ENCODE measurements at regions not wholly inside any gene's neighbourhood (a gene's known extent, or its start where the extent isn't known, plus 50 kb on each side); places are given as distances from the start of the nearest gene placed in this dataset.

DNA sequence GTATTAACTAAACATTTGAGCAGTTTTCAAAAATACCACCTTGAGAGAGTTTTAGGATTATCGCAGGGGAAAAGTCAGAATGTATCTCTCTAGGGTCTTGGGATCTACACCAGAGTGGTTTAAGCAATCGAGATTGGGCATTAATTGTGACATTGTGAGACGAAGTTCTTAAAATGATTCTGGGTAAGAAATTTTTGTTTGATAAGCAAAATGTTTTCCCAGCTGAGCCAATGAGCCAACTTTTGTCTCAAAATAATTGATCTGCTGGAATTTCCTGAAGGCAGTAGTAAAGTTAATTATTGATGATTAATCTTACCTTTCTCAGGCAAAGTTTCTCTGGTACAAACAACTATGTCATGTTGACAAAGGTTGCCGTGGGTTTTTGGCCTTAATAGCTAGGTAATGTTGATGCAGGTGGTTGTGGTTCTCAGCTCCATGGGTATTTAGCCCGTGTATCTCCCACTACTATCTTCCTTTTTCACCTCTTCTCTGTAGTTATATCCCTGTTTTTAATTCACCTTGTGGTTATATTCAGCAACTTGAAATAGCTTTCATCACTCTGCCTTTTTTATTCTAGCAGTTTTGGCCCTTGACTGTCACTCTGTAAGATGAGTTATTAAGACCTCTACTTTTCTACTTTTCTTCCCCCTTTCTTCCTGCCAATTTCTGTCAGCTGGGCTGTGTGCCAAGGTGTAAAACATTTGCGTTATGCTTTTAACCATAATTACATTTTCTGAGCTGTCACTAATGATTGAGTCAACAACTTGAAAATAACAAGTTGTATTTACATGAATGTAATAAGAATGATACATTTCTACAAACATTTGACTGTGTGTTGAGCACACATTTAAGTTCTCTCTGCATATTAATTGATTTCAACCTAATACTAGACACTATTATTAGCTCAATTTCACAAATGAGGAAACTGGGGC is 368.3 kb upstream of the BTBD3 start:
- Mint-ChIP-seq H3K27me3 (no peaks in the 10 kb centered on the region), H3K27ac (no peak overlapping the region), H3K36me3 (ENCODE audit: low read depth) (no peaks in the 10 kb centered on the region), H3K9me3 (no peaks in the 10 kb centered on the region), H3K4me1 (ENCODE audit: low read depth) (no peaks in the 10 kb centered on the region), H3K4me3 (no peak overlapping the region)
- DNase-seq = no peak

DNA sequence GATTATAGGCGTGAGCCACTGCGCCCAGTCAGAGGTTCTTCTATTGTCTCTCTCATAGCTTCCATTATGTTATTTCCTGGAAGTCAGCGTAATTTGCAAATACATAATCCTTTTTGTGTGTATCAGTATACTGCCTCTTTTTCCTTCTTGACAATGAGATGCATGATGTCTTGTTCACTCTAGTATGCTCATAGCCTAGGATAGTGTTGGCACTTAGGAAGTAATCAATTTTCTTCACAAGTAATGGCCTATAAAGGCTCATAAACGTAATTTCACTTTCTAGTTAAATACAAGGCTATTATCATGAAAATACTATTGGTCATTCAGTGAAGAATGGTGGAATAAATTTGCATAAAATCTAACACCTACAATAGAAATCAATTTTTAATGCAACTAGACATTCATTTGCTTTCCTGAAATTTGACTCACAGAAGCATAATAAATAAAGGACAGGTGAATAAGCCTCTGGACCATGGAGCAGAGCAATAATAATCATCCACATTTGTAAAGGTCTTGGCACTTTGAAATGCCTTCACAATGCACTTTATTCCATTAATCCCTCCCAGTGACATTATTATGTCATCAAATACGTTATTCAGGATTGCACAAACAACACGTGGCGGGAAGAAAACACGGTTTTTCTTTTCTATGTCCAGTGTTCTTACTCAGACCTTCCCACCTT is 366.9 kb upstream of the BTBD3 start:
- Mint-ChIP-seq H3K36me3 (ENCODE audit: low read depth) (no peaks in the 10 kb centered on the region), H3K27ac (no peak overlapping the region), H3K27me3 (no peaks in the 10 kb centered on the region)

DNA sequence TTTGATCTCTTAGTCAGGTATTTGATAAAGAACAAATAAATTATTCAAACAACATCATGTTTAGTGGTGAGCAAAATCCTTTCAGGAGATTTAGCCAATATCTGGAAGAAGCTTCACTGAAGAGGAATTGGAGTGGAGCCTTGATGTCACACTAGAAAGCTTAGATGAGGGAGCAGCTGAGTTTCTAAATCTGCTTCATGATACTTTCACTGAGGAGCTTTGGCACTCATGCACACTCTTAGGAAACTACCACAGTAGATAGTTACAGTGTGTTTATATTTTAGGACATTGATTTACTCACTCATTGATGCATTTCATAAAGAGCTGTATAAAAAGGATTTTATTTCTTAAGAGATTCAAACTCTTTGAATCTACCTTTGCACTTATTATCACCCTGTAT is 366.2 kb upstream of the BTBD3 start:
- H3K27me3 Mint-ChIP-seq = no peaks in the 10 kb centered on the region
- H3K4me1 Mint-ChIP-seq (ENCODE audit: low read depth) = no peaks in the 10 kb centered on the region
- no peak overlapping the region for H3K27ac Mint-ChIP-seq
- no peaks in the 10 kb centered on the region for H3K9me3 Mint-ChIP-seq
- no peaks in the 10 kb centered on the region for H3K36me3 Mint-ChIP-seq (ENCODE audit: low read depth)
- DNase-seq = no peak
- H3K4me3 Mint-ChIP-seq = no peak overlapping the region

More for the DNA sequence above, 366.9 kb upstream of the BTBD3 start:
- H3K4me3 Mint-ChIP-seq = no peak overlapping the region
- no peaks in the 10 kb centered on the region for H3K4me1 Mint-ChIP-seq (ENCODE audit: low read depth)
- H3K9me3 Mint-ChIP-seq = no peaks in the 10 kb centered on the region
- DNase-seq = no peak

DNA sequence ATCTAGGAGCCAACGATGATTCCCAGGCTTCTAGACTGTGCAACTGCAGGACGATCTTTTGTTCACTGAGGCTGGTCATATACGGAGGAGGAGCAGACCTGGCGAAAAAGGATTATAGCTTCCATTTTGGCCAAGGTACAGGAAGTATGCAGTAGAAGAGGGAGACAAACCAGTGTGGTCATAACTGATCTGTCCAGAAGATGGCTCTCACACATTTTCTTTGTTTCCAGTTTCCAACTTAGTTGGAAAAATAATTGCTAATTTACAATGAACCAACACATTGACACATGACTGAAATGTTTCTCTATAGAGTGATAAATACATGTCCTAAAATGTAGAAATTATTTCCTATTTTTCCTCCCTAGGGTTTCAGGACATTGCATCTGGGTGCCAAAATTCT is 364.1 kb upstream of the BTBD3 start:
- no peaks in the 10 kb centered on the region for H3K4me1 Mint-ChIP-seq (ENCODE audit: low read depth)
- H3K27me3 Mint-ChIP-seq = no peaks in the 10 kb centered on the region
- no peak for DNase-seq
- no peak overlapping the region for H3K4me3 Mint-ChIP-seq
- no peaks in the 10 kb centered on the region for H3K9me3 Mint-ChIP-seq
- H3K27ac Mint-ChIP-seq = no peak overlapping the region
- H3K36me3 Mint-ChIP-seq (ENCODE audit: low read depth) = no peaks in the 10 kb centered on the region

DNA sequence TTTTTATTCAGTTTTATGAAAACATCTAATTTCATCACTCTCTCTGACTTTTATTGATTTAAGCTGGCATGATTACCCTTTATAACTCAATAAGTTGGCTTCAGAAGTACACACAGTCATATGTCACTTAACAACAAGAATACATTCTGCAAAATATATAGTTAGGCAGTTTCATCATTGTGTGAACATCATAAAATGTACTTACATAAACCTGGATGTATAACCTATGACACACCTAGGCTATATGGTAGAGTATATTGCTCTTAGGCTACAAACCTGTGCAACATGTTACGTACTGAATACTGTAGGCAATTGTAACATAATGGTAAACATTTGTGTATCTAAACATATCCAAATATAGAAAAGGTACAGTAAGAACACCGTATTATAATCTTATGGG is 362.2 kb upstream of the BTBD3 start:
- no peaks in the 10 kb centered on the region for H3K27me3 Mint-ChIP-seq
- no peaks in the 10 kb centered on the region for H3K4me1 Mint-ChIP-seq (ENCODE audit: low read depth)
- no peak overlapping the region for H3K4me3 Mint-ChIP-seq
- no peak overlapping the region for H3K27ac Mint-ChIP-seq
- H3K9me3 Mint-ChIP-seq = peaks cover 3% of the 10 kb centered on the region
- no peaks in the 10 kb centered on the region for H3K36me3 Mint-ChIP-seq (ENCODE audit: low read depth)
- no peak for DNase-seq

DNA sequence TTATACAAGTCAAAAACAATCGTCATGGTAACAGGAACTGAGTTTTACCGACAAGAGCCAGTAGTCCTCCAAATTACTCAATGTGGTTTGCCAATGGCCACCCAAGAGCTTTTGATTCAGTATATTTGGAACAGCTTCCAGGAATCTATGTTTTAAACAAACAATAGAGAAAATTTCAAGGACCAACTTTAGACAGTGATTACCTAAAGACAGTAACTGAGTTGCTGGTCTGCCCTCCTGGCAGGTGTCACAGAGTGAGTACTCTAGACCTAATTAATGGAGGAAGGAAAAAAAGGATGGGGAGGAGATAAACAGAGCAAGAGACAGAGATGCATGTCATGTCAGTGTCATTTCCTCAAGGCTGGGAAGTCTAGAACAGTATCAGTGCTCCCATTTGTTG is 361.3 kb upstream of the BTBD3 start:
- Mint-ChIP-seq H3K4me1 (ENCODE audit: low read depth) (no peaks in the 10 kb centered on the region), H3K27ac (no peak overlapping the region), H3K36me3 (ENCODE audit: low read depth) (no peaks in the 10 kb centered on the region), H3K4me3 (no peak overlapping the region), H3K27me3 (no peaks in the 10 kb centered on the region), H3K9me3 (peaks cover 3% of the 10 kb centered on the region)
- DNase-seq = no peak

DNA sequence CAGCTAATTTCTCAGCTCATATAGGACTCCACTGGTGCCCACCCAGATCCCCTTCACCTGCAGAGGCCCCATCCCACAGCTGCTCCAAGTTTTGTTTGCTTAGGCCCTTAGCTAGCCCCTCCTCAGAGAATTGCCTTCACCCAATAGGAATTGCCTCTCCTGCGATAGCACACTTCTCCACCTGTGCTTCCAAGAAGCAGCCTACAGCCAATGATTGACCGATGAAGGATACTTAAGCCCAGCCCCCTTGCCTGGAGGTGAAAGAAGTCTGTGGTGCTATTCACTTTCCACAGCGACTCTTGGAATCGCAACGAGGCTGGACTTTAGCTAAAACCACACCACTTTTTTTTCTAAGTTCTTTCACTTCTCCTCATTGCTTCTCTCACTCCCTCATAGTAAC is 353.2 kb upstream of the BTBD3 start:
- Mint-ChIP-seq H3K4me3 (no peak overlapping the region), H3K27me3 (no peaks in the 10 kb centered on the region), H3K9me3 (peaks cover 10% of the 10 kb centered on the region), H3K4me1 (ENCODE audit: low read depth) (no peaks in the 10 kb centered on the region), H3K27ac (no peak overlapping the region), H3K36me3 (ENCODE audit: low read depth) (no peaks in the 10 kb centered on the region)
- DNase-seq = no peak

DNA sequence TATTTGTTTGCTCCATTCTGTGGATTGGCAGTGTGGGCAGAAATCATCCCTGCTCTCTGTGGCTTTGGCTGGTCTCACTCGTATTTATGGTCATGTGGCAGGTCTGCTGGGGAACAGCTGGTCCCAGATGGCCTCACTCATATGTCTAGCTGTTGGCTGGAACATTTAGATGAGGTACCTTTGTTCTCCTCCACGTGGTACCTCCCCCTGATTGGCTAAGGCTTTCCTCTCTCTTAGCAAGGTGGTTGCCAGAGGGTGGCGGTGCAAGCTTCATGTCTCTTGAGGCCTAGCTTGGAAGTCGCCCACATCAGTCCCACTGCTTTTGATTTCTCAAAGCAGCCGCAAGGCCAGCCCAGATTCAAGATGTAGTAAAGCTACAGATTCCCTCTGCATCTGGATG is 348.5 kb upstream of the BTBD3 start:
- Mint-ChIP-seq H3K27ac (no peak overlapping the region), H3K36me3 (ENCODE audit: low read depth) (no peaks in the 10 kb centered on the region), H3K4me1 (ENCODE audit: low read depth) (no peaks in the 10 kb centered on the region), H3K27me3 (no peaks in the 10 kb centered on the region), H3K9me3 (peaks cover 4% of the 10 kb centered on the region), H3K4me3 (no peak overlapping the region)
- no peak for DNase-seq

DNA sequence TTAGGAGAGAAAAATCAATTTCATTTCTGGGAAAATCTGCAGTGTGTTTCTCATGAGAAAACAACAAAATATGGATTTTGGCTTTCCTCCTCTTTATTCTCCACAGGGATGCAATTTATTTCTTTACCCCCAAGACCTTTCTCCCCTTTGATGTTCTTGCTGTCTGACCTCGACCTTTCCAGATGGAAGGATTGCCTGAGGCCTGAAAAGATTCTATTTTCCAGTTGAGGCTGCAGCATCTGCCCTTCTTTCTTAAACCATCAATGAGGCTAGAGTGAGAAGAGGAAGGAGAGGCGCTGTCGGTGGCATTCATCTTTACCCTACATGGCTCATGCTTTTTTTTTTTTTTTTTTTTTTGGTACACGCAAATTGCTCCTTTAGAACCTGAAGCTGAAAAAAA is 344.2 kb upstream of the BTBD3 start:
- Mint-ChIP-seq H3K27me3 (no peaks in the 10 kb centered on the region), H3K4me3 (no peak overlapping the region), H3K36me3 (ENCODE audit: low read depth) (no peaks in the 10 kb centered on the region), H3K4me1 (ENCODE audit: low read depth) (no peaks in the 10 kb centered on the region), H3K27ac (no peak overlapping the region), H3K9me3 (peaks cover 11% of the 10 kb centered on the region)
- no peak for DNase-seq

DNA sequence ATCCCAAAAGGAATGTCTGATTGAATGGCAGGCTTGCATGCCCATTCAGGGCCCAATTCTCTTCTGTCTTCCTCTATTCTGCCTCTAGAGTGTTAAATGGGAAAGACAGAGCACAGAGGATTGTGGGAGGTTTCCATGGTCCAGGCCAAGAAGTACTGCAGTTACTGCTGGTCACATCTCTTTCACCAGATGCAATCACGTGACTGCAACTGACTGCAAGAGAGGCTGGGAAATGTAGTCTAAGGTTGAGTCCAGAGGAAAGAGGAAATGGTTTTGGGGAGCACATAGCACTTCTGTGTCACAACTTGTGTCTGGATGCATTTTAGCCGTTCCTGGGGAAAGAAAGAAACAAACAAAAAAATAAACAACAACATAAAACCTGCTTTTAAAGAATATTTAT is 336.4 kb upstream of the BTBD3 start:
- no peak for DNase-seq
- H3K4me3 Mint-ChIP-seq = no peak overlapping the region
- H3K27me3 Mint-ChIP-seq = no peaks in the 10 kb centered on the region
- no peaks in the 10 kb centered on the region for H3K4me1 Mint-ChIP-seq (ENCODE audit: low read depth)
- no peak overlapping the region for H3K27ac Mint-ChIP-seq
- no peaks in the 10 kb centered on the region for H3K36me3 Mint-ChIP-seq (ENCODE audit: low read depth)
- H3K9me3 Mint-ChIP-seq = peaks cover 2% of the 10 kb centered on the region

DNA sequence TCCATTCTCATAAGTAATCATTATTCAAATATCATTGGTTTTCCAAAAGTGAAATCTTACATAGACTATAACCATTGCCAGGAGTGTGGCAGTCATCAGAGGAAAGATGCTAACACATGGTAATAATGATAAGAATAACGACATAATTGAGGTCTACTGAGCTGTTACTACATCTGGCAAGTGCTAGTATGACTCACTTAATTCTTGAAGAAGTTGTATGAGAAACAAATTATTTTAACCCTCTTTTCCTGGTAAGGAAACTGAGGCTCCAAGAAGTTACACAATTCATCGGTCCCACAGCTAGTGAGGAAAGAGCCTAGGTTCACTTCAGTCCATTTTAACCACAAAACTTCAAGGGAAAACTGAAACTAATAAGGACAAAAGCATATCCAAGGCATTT is 335.6 kb upstream of the BTBD3 start:
- H3K4me1 Mint-ChIP-seq (ENCODE audit: low read depth) = no peaks in the 10 kb centered on the region
- H3K4me3 Mint-ChIP-seq = no peak overlapping the region
- no peaks in the 10 kb centered on the region for H3K36me3 Mint-ChIP-seq (ENCODE audit: low read depth)
- no peak for DNase-seq
- H3K27me3 Mint-ChIP-seq = no peaks in the 10 kb centered on the region
- peaks cover 5% of the 10 kb centered on the region for H3K9me3 Mint-ChIP-seq
- no peak overlapping the region for H3K27ac Mint-ChIP-seq

DNA sequence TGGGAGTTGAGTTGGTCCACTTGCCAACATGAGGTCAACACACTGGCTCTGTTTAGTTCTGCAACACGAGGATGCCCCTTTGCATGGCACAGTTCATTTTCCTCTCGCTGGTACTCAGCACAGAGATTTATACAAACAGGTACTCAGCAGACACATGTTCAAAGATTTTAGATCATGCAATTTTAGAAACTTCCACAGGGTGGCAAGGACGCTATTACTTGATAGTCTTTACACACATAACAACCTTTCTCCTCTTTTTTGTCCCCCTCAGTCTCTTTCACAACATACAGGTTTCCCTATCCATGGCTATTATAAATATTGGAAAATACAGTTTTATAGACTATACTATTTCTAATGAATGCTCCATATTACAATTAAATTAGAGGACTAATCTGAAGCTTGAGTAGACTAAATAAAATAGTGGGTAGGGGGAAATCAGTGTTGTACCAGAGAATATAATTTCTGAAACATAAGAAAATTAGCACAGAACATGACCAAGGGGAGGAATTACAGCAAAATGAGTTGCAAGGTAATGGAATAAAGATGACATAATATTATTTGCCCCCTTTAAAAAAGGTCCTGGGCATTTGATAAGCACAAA is 331.8 kb upstream of the BTBD3 start:
- DNase-seq = no peak
- Mint-ChIP-seq H3K4me1 (ENCODE audit: low read depth) (no peaks in the 10 kb centered on the region), H3K36me3 (ENCODE audit: low read depth) (no peaks in the 10 kb centered on the region), H3K27me3 (no peaks in the 10 kb centered on the region), H3K4me3 (no peak overlapping the region), H3K9me3 (peaks cover 5% of the 10 kb centered on the region), H3K27ac (no peak overlapping the region)

DNA sequence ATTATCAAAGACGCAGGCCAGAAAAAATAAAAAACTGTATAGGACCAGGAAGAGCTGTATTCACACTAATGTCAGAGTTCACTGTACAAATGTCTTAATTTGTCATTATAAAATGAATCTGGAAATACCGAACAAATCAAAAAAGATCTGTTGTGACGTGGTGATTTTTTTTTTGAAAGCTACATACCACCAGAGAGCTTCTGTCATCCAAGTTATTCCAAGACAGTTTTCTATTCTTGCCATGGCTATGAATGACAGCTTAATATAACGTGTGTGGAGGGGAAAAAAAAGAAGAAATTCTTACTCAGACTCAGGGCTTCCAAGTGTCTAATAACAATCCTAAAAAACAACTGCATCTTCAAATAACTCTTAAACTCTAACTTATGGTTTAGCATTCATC is 328.8 kb upstream of the BTBD3 start:
- H3K9me3 Mint-ChIP-seq = peaks cover 10% of the 10 kb centered on the region
- no peak overlapping the region for H3K27ac Mint-ChIP-seq
- no peak for DNase-seq
- H3K4me1 Mint-ChIP-seq (ENCODE audit: low read depth) = no peaks in the 10 kb centered on the region
- no peaks in the 10 kb centered on the region for H3K36me3 Mint-ChIP-seq (ENCODE audit: low read depth)
- no peak overlapping the region for H3K4me3 Mint-ChIP-seq
- H3K27me3 Mint-ChIP-seq = no peaks in the 10 kb centered on the region

DNA sequence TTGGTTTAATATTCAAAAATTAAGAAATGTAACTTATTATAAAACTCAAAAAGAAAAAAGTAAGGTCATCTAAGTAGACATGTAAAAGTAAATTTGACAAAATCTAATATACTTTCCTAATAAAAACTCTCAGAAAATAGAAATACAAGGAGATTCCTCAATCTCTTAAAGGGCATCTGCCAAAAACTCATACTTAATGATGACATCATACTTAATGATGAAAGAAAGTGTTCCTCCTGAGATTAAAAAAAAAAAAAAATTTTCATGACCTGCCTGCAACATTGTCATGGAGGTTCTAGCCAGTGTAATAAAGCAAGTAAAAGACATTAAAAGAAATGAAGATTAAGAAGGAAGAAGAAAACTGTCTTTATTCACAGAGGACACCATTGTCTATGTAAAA is 325.7 kb upstream of the BTBD3 start:
- Mint-ChIP-seq H3K9me3 (peaks cover 10% of the 10 kb centered on the region), H3K4me1 (ENCODE audit: low read depth) (no peaks in the 10 kb centered on the region), H3K27me3 (no peaks in the 10 kb centered on the region), H3K4me3 (no peak overlapping the region), H3K36me3 (ENCODE audit: low read depth) (no peaks in the 10 kb centered on the region), H3K27ac (no peak overlapping the region)
- DNase-seq = no peak

DNA sequence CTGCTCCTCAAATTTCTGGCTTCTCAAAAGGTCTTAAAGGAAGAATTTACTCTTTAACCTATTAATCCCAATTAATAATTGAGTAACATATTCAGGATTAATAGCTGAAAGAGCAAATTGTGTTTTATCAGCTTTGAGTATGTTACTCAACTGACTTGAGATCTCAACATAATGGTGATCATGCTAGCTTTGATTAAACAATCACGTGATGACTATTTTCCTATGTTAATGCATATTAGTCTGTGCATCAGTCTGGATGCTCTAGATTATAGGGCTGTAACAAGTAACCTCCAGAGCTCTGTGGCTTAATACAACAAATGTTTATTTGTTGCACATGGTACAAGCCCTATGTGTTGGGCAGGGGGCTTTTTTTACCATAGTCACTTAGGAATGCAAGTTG is 313.4 kb upstream of the BTBD3 start:
- H3K27me3 Mint-ChIP-seq = no peaks in the 10 kb centered on the region
- no peak overlapping the region for H3K4me3 Mint-ChIP-seq
- H3K9me3 Mint-ChIP-seq = peaks cover 11% of the 10 kb centered on the region
- H3K27ac Mint-ChIP-seq = no peak overlapping the region
- no peaks in the 10 kb centered on the region for H3K36me3 Mint-ChIP-seq (ENCODE audit: low read depth)
- H3K4me1 Mint-ChIP-seq (ENCODE audit: low read depth) = no peaks in the 10 kb centered on the region
- no peak for DNase-seq
